GM12891 (cell line): ENCODE measurements at regions not wholly inside any gene's neighbourhood (a gene's known extent, or its start where the extent isn't known, plus 50 kb on each side); places are given as distances from the start of the nearest gene placed in this dataset.

Source experiments
- DNase-seq: peaks from one replicate; pipeline ENCODE4 v3.0.0; 2011; ENCODE audit warnings: low spot score; ENCODE audit not compliant: insufficient read length
- FAIRE-seq: peaks from 2 replicates; lab custom pipeline; 2011; peaks lifted over from hg19 to GRCh38; lab: Jason Lieb, UNC
- PAX5 ChIP-seq: IDR thresholded peaks from 2 replicates; pipeline ENCODE4 v1.6.1; 2011; ENCODE audit warnings: low read length, moderate library complexity, mild to moderate bottlenecking; ENCODE audit not compliant: insufficient read depth, severe bottlenecking
- POLR2A ChIP-seq: IDR thresholded peaks from 2 replicates; pipeline ENCODE4 v1.6.1; 2011; ENCODE audit warnings: low read depth, low read length, control low read depth
- POLR2AphosphoS5 ChIP-seq: IDR thresholded peaks from 2 replicates; pipeline ENCODE4 v1.6.1; 2011; ENCODE audit warnings: low read depth, low read length, control low read depth
- POU2F2 ChIP-seq: IDR thresholded peaks from 2 replicates; pipeline ENCODE4 v1.6.1; 2011; ENCODE audit warnings: low read depth, mild to moderate bottlenecking, control low read depth, low read length, moderate library complexity
- SPI1 ChIP-seq: IDR thresholded peaks from 2 replicates; pipeline ENCODE4 v1.6.1; 2011; ENCODE audit warnings: low read depth, low read length, control low read depth
- TAF1 ChIP-seq: IDR thresholded peaks from 2 replicates; pipeline ENCODE4 v1.6.1; 2011; ENCODE audit warnings: low read depth, low read length, control low read depth

DNA sequence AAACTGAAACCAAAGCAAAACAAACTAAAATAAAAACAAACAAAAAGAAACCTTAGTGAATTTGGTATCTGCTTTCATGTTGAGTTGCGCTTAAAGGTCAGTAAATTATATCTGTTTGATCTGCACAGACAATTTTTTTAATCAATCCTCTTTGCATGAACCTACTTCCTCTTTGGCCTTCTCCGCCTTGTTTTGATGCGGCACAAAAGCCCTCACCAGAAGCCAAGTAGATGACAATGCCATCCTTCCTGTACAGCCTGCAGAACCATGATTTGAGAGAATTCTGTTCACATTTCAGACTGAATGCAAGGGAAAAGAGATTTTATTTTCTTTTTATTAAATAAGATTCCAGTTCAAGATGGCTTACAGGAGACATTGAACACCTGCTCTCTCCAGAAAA, 473.6 kb upstream of the FTMT start:
- TF ChIP-seq SPI1 (0 out of 2 replicates have a peak, but pooled peaks have one; percentile 9), POU2F2 (no peak)
- FAIRE-seq (no peak), DNase-seq (no peak)

DNA sequence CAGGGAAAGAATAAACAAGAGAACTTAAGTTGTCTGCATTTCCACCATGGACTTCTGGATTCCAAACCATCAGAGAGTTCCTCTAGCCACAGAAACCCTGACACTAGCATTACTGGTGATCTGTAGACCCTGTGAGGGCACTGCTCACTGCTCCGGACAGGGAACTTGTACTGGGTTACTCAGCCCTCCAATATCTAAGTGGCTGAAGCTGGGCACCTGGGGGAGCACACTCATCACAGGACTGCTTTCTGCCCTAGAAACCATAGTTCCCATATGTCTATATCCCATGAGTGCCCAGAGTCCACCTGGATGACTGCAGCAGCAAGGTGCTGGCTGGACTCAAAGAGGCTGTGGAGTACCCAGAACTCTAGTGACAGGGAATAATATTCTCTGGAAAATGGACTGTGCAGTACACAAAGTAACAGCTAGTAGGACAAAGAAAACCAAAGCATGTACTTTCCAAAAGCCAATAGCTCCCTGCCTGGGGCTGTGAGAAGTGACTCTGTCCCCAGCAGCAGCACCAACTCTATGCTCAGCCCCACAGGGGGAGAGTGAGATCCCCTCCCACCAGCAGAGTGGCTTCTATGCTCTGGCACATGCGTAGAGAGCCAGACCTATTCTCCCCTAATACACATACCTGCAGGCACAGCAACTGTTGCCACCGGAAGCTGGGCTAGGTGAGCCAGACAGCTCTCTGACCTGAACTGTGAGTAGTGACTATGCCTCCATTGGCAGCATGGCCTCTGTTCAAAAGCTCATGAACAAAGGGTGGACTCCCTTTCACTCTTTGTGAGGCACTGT, 472.9 kb upstream of the FTMT start:
- TF ChIP-seq POLR2A (no peak), TAF1 (no peak), SPI1 (no peak), PAX5 (no peak), POLR2AphosphoS5 (no peak), POU2F2 (no peak)
- DNase-seq, result no peak
- no peak for FAIRE-seq

DNA sequence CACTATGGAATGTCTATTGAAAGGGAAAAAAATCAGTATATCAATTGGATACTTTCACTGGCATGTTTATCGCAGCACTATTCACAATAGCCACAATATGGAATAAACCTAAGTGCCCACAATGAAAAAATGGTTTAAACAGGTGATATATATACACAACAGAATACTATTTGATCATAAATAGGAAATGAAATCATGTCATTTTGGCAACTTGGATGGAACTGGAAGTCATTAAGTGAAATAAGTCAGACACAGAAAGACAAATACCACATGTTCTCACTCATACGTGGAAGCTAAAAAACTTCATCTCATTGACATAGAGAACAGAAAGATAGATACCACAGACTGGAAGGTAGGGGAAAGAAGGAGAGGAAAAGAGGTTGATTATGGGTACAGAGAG, 471.6 kb upstream of the FTMT start:
- no peak for FAIRE-seq
- TF ChIP-seq SPI1, result no peak
- no peak for TF ChIP-seq POLR2A
- TF ChIP-seq PAX5, result no peak
- TF ChIP-seq POLR2AphosphoS5, result no peak
- TF ChIP-seq POU2F2, result no peak
- no peak for TF ChIP-seq TAF1
- DNase-seq, result no peak

DNA sequence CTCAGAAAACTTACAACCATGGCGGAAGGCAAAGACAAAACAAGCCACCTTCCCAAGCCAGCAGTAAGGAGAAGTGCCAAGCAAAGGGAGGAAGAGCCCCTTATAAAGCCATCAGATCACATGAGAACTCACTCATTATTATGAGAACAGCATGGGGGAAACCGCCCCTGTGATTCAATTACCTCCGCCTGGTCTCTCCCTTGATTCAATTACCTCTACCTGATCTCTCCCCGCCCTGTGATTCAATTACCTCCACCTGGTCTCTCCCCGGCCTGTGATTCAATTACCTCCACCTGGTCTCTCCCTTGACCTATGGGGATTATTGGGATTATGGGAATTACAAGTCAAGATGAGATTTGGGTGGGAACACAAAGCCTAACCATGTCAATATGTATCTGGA, 467.3 kb upstream of the FTMT start:
- FAIRE-seq, result no peak
- no peak for DNase-seq
- TF ChIP-seq SPI1, result no peak
- no peak for TF ChIP-seq POLR2AphosphoS5
- TF ChIP-seq POU2F2, result no peak
- TF ChIP-seq TAF1, result no peak
- TF ChIP-seq PAX5, result no peak
- no peak for TF ChIP-seq POLR2A

DNA sequence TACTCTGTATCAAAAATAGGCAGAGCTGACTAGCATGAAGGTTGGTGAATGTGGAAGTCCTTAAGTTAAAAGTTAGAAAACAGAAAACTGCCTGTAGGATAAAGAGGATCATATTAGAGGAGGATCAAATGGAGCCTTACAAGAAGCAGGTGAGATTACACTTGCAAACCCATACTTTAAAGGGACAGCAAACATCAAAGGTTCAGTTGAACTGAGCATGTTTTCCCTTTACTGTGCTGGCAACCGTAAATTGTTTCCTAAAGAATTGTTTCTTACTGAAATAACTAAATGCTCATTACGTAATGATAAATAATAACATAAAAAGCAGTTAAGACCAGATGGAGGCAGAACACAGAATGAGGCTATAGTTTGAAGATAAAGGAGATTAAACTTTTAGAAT, 465.3 kb upstream of the FTMT start:
- no peak for TF ChIP-seq SPI1
- no peak for TF ChIP-seq POLR2AphosphoS5
- TF ChIP-seq TAF1, result no peak
- TF ChIP-seq PAX5, result no peak
- TF ChIP-seq POU2F2, result no peak
- no peak for TF ChIP-seq POLR2A
- DNase-seq, result no peak
- no peak for FAIRE-seq

DNA sequence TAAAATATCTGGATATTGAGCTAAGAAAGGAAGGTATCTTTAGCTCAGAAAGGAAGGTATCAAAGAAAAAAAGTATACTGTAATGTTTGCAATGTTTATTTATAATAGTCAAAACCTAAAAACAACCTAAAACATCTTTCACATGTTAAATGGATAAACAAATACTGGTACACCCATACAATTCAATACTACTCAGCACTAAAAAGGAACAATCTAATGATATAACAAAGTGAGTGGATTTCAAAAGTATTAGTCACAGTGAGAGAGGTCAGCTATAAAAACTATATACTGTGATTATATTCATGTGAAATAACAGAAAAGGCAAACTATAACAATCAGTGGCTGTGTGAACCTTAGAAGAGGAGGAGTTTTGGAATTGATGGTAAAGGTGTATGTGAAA, 455.0 kb upstream of the FTMT start:
- FAIRE-seq (no peak), DNase-seq (no peak)
- TF ChIP-seq SPI1 (no peak), PAX5 (no peak), POLR2AphosphoS5 (no peak), POLR2A (no peak), TAF1 (no peak), POU2F2 (no peak)

DNA sequence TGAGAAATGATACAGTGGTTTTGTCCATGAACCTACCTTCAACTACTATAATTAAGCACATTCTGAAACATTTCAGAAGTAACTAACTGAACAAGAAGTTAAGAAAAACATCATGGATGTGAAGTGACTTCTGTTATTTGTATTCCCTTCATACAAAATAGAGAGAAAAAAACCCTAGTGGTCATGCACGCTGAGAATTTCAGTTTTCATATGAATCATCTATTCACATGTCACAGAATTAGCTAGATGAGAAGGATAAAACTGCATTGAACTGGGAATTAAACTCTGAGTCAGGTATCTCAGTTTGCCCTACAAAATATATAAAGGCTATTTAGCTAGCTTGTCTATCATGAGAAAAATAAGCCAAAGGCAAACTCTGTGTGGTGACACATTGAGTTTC, 451.8 kb upstream of the FTMT start:
- DNase-seq, result no peak
- FAIRE-seq, result peak; percentile 48
- no peak; the same call in 1 of the 2 replicates for TF ChIP-seq SPI1
- no peak for TF ChIP-seq POLR2A
- no peak for TF ChIP-seq TAF1
- no peak for TF ChIP-seq POU2F2
- no peak for TF ChIP-seq PAX5
- TF ChIP-seq POLR2AphosphoS5, result no peak

DNA sequence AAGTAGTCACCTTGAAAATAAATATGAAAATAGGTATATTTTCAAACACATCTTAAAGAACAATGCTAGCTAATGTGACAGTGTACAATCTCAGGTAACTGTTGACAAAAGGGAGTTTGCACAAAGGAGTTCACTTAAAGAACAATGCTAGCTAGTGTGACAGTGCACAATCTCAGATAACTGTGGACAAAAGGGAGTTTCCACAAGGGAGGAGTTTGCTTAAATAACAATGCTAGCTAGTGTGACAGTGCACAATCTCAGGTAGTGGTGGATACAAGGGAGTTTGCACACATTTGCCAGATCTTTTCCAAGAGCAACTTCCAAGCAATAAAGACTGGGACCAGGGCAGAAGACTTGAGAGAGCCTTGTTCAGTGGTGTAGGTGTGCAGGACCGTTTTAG, 442.9 kb upstream of the FTMT start:
- FAIRE-seq (no peak), DNase-seq (no peak)
- TF ChIP-seq TAF1, result no peak
- no peak for TF ChIP-seq PAX5
- no peak for TF ChIP-seq POU2F2
- TF ChIP-seq POLR2A, result no peak
- TF ChIP-seq POLR2AphosphoS5, result no peak
- TF ChIP-seq SPI1, result no peak

DNA sequence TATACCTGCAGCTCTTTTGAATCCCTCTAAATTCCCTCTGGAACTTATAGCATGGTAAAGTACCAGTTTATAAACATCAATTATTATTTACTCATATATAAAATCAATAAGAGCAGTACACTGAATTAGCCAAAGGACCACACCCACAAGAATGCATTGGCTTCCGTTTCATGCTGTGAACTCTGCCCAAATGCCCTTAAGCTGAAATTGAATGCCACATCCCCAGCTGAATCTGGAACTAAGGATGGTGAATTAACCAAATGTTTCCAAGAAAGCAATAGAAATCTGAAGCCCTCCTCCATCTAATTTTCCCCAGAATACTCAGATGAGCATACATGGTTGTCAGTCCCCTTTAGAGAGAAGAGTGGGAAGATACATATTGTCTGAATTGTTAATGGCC, 436.4 kb upstream of the FTMT start:
- FAIRE-seq (no peak), DNase-seq (no peak)
- no peak for TF ChIP-seq POLR2A
- no peak for TF ChIP-seq TAF1
- no peak for TF ChIP-seq POLR2AphosphoS5
- no peak for TF ChIP-seq PAX5
- TF ChIP-seq POU2F2, result no peak
- TF ChIP-seq SPI1, result no peak
